ENCODE measurements at regions not wholly inside any gene's neighbourhood (a gene's known extent, or its start where the extent isn't known, plus 50 kb on each side); places are given as distances from the start of the nearest gene placed in this dataset.

- TF ChIP-seq ZBTB4 (CRISPR knock-in tag; IDR thresholded peaks at IDR 0.05) (no peak), HDAC2 (IDR thresholded peaks at IDR 0.05) (no peak), ZBED1 (IDR thresholded peaks at IDR 0.05; ENCODE audit: borderline replicate concordance) (no peak), RAD21 (IDR thresholded peaks at IDR 0.05; ENCODE audit: insufficient read depth, low read depth, low read length) (no peak)
Observed at GRCh38 chr2:134771313-134771801, 52.6 kb upstream of the TMEM163 start (continued).

GRCh38 chr2:134772493-134773169, 53.8 kb upstream of the TMEM163 start:
- intact Hi-C loops (cut with micrococcal nuclease; ENCODE audit: unreplicated experiment): no loop called here
- TF ChIP-seq SMAD1 (IDR thresholded peaks at IDR 0.05; ENCODE audit: low read depth, partially characterized antibody): no peak
- no peak for TF ChIP-seq ELK1 (IDR thresholded peaks at IDR 0.05; ENCODE audit: low read depth, low read length)
- TF ChIP-seq ZBED1 (IDR thresholded peaks at IDR 0.05; ENCODE audit: borderline replicate concordance): no peak
- ChIA-PET RAD21 (ENCODE audit: unreplicated experiment) (no interaction called here), POLR2A (no interaction called here), SMC1A (ENCODE audit: uncharacterized antibody, unreplicated experiment) (no interaction called here), CTCF (no interaction called here)
- Histone ChIP-seq H3K36me3 (ENCODE audit: control insufficient read depth in 2 of 2, insufficient read depth in 2 of 2, low read length in 1 of 2) (no peaks in the 10 kb centered on the region), H3K9me3 (replicated peaks; ENCODE audit: control insufficient read depth, insufficient read depth, low read length) (no peaks in the 10 kb centered on the region), H4K20me1 (ENCODE audit: control insufficient read depth, insufficient read depth) (no peaks in the 10 kb centered on the region), H3K79me2 (ENCODE audit: control insufficient read depth, insufficient read depth, low read length) (no peaks in the 10 kb centered on the region), H3K4me1 (ENCODE audit: control insufficient read depth, insufficient read depth, low read length) (no peaks in the 10 kb centered on the region), H2AFZ (ENCODE audit: control insufficient read depth, low read depth, low read length) (no peak overlapping the region), H3K27me3 (replicated peaks in 1 of 2; ENCODE audit: control insufficient read depth in 2 of 2, insufficient read depth in 2 of 2, low read length in 1 of 2) (no peaks in the 10 kb centered on the region), H3K9ac (ENCODE audit: control insufficient read depth, insufficient read depth, low read length) (no peak overlapping the region), H3K27ac (ENCODE audit: control insufficient read depth, insufficient read depth) (no peak overlapping the region), H3K4me3 (no peak overlapping the region), H3K4me2 (ENCODE audit: control insufficient read depth, insufficient read depth) (no peak overlapping the region)
- FAIRE-seq (no peak), DNase-seq (ENCODE audit: low read depth, low spot score) (no peak), ATAC-seq (no peak)
- in situ Hi-C loops (cut with MboI): no loop called here
- WGBS (ENCODE audit: insufficient coverage, insufficient replicate concordance, low lambda C conversion rate, missing lambda C conversion rate): 37% methylated on average over 8 of the region's 8 CpGs
- no TSS peak for BruUV-seq (replicated peaks)
